ENCODE measurements at regions not wholly inside any gene's neighbourhood (a gene's known extent, or its start where the extent isn't known, plus 50 kb on each side); places are given as distances from the start of the nearest gene placed in this dataset.
A peak's percentile ranks its signal among the peaks of the same experiment; 100 is the strongest.

- Mint-ChIP-seq H3K36me3 (ENCODE audit: unreplicated experiment) (peaks cover 1% of the 10 kb centered on the region), H3K27ac (ENCODE audit: unreplicated experiment) (no peak overlapping the region), H3K27me3 (ENCODE audit: unreplicated experiment) (peaks cover 43% of the 10 kb centered on the region), H3K4me3 (ENCODE audit: unreplicated experiment) (no peak overlapping the region), H3K9me3 (ENCODE audit: unreplicated experiment) (peaks cover 5% of the 10 kb centered on the region), H3K4me1 (ENCODE audit: unreplicated experiment) (no peaks in the 10 kb centered on the region)
- peak; percentile 76 for DNase-seq (ENCODE audit: extremely low spot score, unreplicated experiment)
- TF ChIP-seq CTCF (IDR thresholded peaks at IDR 0.05), result no peak
These were observed 107.0 kb upstream of the MVB12B start for GRCh38 chr9:126219648-126220063.

GRCh38 chr9:126221480-126221879, 105.1 kb upstream of the MVB12B start:
- Mint-ChIP-seq H3K27me3 (ENCODE audit: unreplicated experiment) (peaks cover 37% of the 10 kb centered on the region), H3K4me3 (ENCODE audit: unreplicated experiment) (no peak overlapping the region), H3K4me1 (ENCODE audit: unreplicated experiment) (no peaks in the 10 kb centered on the region), H3K27ac (ENCODE audit: unreplicated experiment) (no peak overlapping the region), H3K9me3 (ENCODE audit: unreplicated experiment) (peaks cover 5% of the 10 kb centered on the region), H3K36me3 (ENCODE audit: unreplicated experiment) (no peaks in the 10 kb centered on the region)
- no peak for TF ChIP-seq CTCF (IDR thresholded peaks at IDR 0.05)
- no peak for DNase-seq (ENCODE audit: extremely low spot score, unreplicated experiment)

- no peak overlapping the region for H3K27ac Mint-ChIP-seq (ENCODE audit: unreplicated experiment)
- no peaks in the 10 kb centered on the region for H3K4me1 Mint-ChIP-seq (ENCODE audit: unreplicated experiment)
- H3K4me3 Mint-ChIP-seq (ENCODE audit: unreplicated experiment), result no peak overlapping the region
- DNase-seq (ENCODE audit: extremely low spot score, unreplicated experiment), result peak; percentile 73
- no peak for TF ChIP-seq CTCF (IDR thresholded peaks at IDR 0.05)
- peaks cover 5% of the 10 kb centered on the region for H3K9me3 Mint-ChIP-seq (ENCODE audit: unreplicated experiment)
- H3K27me3 Mint-ChIP-seq (ENCODE audit: unreplicated experiment), result peaks cover 45% of the 10 kb centered on the region
- no peaks in the 10 kb centered on the region for H3K36me3 Mint-ChIP-seq (ENCODE audit: unreplicated experiment)
These were observed 104.2 kb upstream of the MVB12B start for GRCh38 chr9:126222363-126222834.

- peaks cover 43% of the 10 kb centered on the region for H3K27me3 Mint-ChIP-seq (ENCODE audit: unreplicated experiment)
- no peaks in the 10 kb centered on the region for H3K4me1 Mint-ChIP-seq (ENCODE audit: unreplicated experiment)
- no peak overlapping the region for H3K4me3 Mint-ChIP-seq (ENCODE audit: unreplicated experiment)
- DNase-seq (ENCODE audit: extremely low spot score, unreplicated experiment), result peak; percentile 81
- H3K27ac Mint-ChIP-seq (ENCODE audit: unreplicated experiment), result no peak overlapping the region
- peaks cover 5% of the 10 kb centered on the region for H3K9me3 Mint-ChIP-seq (ENCODE audit: unreplicated experiment)
- no peak for TF ChIP-seq CTCF (IDR thresholded peaks at IDR 0.05)
- no peaks in the 10 kb centered on the region for H3K36me3 Mint-ChIP-seq (ENCODE audit: unreplicated experiment)
These were observed 103.7 kb upstream of the MVB12B start for GRCh38 chr9:126222835-126223431.

- Mint-ChIP-seq H3K27ac (ENCODE audit: unreplicated experiment) (no peak overlapping the region), H3K4me1 (ENCODE audit: unreplicated experiment) (peaks cover 2% of the 10 kb centered on the region), H3K36me3 (ENCODE audit: unreplicated experiment) (no peaks in the 10 kb centered on the region), H3K4me3 (ENCODE audit: unreplicated experiment) (no peak overlapping the region), H3K27me3 (ENCODE audit: unreplicated experiment) (peaks cover 41% of the 10 kb centered on the region), H3K9me3 (ENCODE audit: unreplicated experiment) (peaks cover 5% of the 10 kb centered on the region)
- no peak for TF ChIP-seq CTCF (IDR thresholded peaks at IDR 0.05)
- DNase-seq (ENCODE audit: extremely low spot score, unreplicated experiment), result peak; percentile 59
These were observed 102.7 kb upstream of the MVB12B start for GRCh38 chr9:126223798-126224531.
